Esophagus (tissue), 2 donors: ENCODE measurements at regions not wholly inside any gene's neighbourhood (a gene's known extent, or its start where the extent isn't known, plus 50 kb on each side); places are given as distances from the start of the nearest gene placed in this dataset.
"Not testable (repeated sequence)": the region's sequence is repeated elsewhere in the genome, so short reads cannot be mapped to it uniquely, and the experiment has no call there.

Source experiments
- H3K27ac ChIP-seq, 2 donors: one replicate each; pipeline ENCODE4 v1.5.1; 2013; ENCODE audit warnings: low read depth in 2 of 2, mild to moderate bottlenecking in 2 of 2, inconsistent platforms in 1 of 2, low read length in 1 of 2, moderate library complexity in 1 of 2
- H3K27me3 ChIP-seq, 2 donors: one replicate each; pipeline ENCODE4 v1.6.1; 2013; ENCODE audit warnings: low read length in 2 of 2, control low read depth in 1 of 2, mild to moderate bottlenecking in 1 of 2; ENCODE audit not compliant: insufficient read depth in 2 of 2, control insufficient read depth in 1 of 2
- H3K36me3 ChIP-seq, 2 donors: one replicate each; pipeline ENCODE4 v1.6.1; 2013; ENCODE audit warnings: low read length in 1 of 2; ENCODE audit not compliant: control insufficient read depth in 2 of 2, insufficient read depth in 2 of 2
- H3K4me1 ChIP-seq, 2 donors: one replicate each; pipeline ENCODE4 v1.6.1; 2013; ENCODE audit warnings: low read length in 1 of 2; ENCODE audit not compliant: control insufficient read depth in 2 of 2, insufficient read depth in 2 of 2
- H3K4me3 ChIP-seq, 2 donors: one replicate each; pipeline ENCODE4 v1.5.1; 2013; ENCODE audit warnings: low read length in 2 of 2, mild to moderate bottlenecking in 2 of 2, low read depth in 1 of 2, moderate library complexity in 1 of 2
- H3K9me3 ChIP-seq, 2 donors: one replicate each; pipeline ENCODE4 v1.6.1; 2013; ENCODE audit warnings: mild to moderate bottlenecking in 2 of 2, low read depth in 1 of 2, low read length in 1 of 2, moderate library complexity in 1 of 2; ENCODE audit not compliant: control insufficient read depth in 2 of 2, insufficient read depth in 1 of 2
- WGBS, 2 donors: extraction: QIAGEN DNeasy Blood & Tissue Kit; methylation state at CpG; one replicate each; pipeline ENCODE4 v1.1.7; 2013; 5-methylcytosine and 5-hydroxymethylcytosine counted together
- donor health status: healthy with polysubstance abuse.
- donor health status: Bipolar disorder and iron deficiency.

GRCh38 chr13:83440465-83440864 lies 441.8 kb downstream of the SLITRK1 start:
- 65 to 90% methylated on average over 1 of the region's 1 CpG for WGBS, 2 donors
- H3K36me3 ChIP-seq = no peaks in the 10 kb centered on the region
- no peak overlapping the region for H3K27ac ChIP-seq
- H3K9me3 ChIP-seq = no peaks in the 10 kb centered on the region
- no peaks in the 10 kb centered on the region for H3K4me1 ChIP-seq
- no peak overlapping the region for H3K4me3 ChIP-seq
- no peaks in the 10 kb centered on the region for H3K27me3 ChIP-seq

GRCh38 chr13:83439464-83439863 lies 442.8 kb downstream of the SLITRK1 start:
- H3K27me3 ChIP-seq, H3K4me1 ChIP-seq, H3K4me3 ChIP-seq, H3K27ac ChIP-seq, H3K9me3 ChIP-seq, H3K36me3 ChIP-seq: not testable (repeated sequence)
- WGBS, 2 donors = 92% methylated on average over 12 of the region's 12 CpGs

GRCh38 chr13:83423861-83424260 lies 458.4 kb downstream of the SLITRK1 start:
- 66 to 74% methylated on average over 3 of the region's 3 CpGs for WGBS, 2 donors
- H3K9me3 ChIP-seq = no peaks in the 10 kb centered on the region
- H3K4me3 ChIP-seq = no peak overlapping the region
- H3K4me1 ChIP-seq = no peaks in the 10 kb centered on the region
- H3K27me3 ChIP-seq = no peaks in the 10 kb centered on the region
- no peak overlapping the region for H3K27ac ChIP-seq
- no peaks in the 10 kb centered on the region for H3K36me3 ChIP-seq

- no peak overlapping the region for H3K27ac ChIP-seq
- no peaks in the 10 kb centered on the region for H3K9me3 ChIP-seq
- H3K36me3 ChIP-seq = no peaks in the 10 kb centered on the region
- no peaks in the 10 kb centered on the region for H3K27me3 ChIP-seq
- no peak overlapping the region for H3K4me3 ChIP-seq
- WGBS, 2 donors = 87 to 88% methylated on average over 2 of the region's 2 CpGs
- no peaks in the 10 kb centered on the region for H3K4me1 ChIP-seq
These were observed 458.9 kb downstream of the SLITRK1 start for GRCh38 chr13:83423381-83423780.

- no peaks in the 10 kb centered on the region for H3K27me3 ChIP-seq
- no peaks in the 10 kb centered on the region for H3K9me3 ChIP-seq
- H3K36me3 ChIP-seq = no peaks in the 10 kb centered on the region
- no peaks in the 10 kb centered on the region for H3K4me1 ChIP-seq
- no peak overlapping the region for H3K27ac ChIP-seq
- 74 to 81% methylated on average over 4 of the region's 4 CpGs for WGBS, 2 donors
- H3K4me3 ChIP-seq = no peak overlapping the region
These were observed 467.9 kb downstream of the SLITRK1 start for GRCh38 chr13:83414393-83414792.

GRCh38 chr13:83386609-83387008 lies 495.7 kb downstream of the SLITRK1 start:
- WGBS, 2 donors = 74 to 77% methylated on average over 1 of the region's 1 CpG
- Histone ChIP-seq H3K4me1 (no peaks in the 10 kb centered on the region), H3K27ac (no peak overlapping the region), H3K4me3 (no peak overlapping the region), H3K36me3 (no peaks in the 10 kb centered on the region), H3K27me3 (no peaks in the 10 kb centered on the region), H3K9me3 (no peaks in the 10 kb centered on the region)

- 52 to 56% methylated on average over 1 of the region's 1 CpG for WGBS, 2 donors
- Histone ChIP-seq H3K4me3 (no peak overlapping the region), H3K27ac (no peak overlapping the region), H3K27me3 (no peaks in the 10 kb centered on the region), H3K4me1 (no peaks in the 10 kb centered on the region), H3K9me3 (no peaks in the 10 kb centered on the region), H3K36me3 (no peaks in the 10 kb centered on the region)
These were observed 503.4 kb downstream of the SLITRK1 start for GRCh38 chr13:83378908-83379307.

GRCh38 chr13:83377491-83377890 lies 504.8 kb downstream of the SLITRK1 start:
- WGBS, 2 donors = 42 to 51% methylated on average over 1 of the region's 1 CpG
- no peak overlapping the region for H3K4me3 ChIP-seq
- no peaks in the 10 kb centered on the region for H3K27me3 ChIP-seq
- H3K27ac ChIP-seq = no peak overlapping the region
- no peaks in the 10 kb centered on the region for H3K36me3 ChIP-seq
- no peaks in the 10 kb centered on the region for H3K4me1 ChIP-seq
- no peaks in the 10 kb centered on the region for H3K9me3 ChIP-seq

- Histone ChIP-seq H3K27me3 (no peaks in the 10 kb centered on the region), H3K9me3 (no peaks in the 10 kb centered on the region), H3K4me3 (no peak overlapping the region), H3K4me1 (no peaks in the 10 kb centered on the region), H3K27ac (no peak overlapping the region), H3K36me3 (no peaks in the 10 kb centered on the region)
- WGBS, 2 donors = 43 to 58% methylated on average over 2 of the region's 2 CpGs
These were observed 509.5 kb downstream of the SLITRK1 start for GRCh38 chr13:83372786-83373185.

GRCh38 chr13:83365723-83366122 lies 516.6 kb downstream of the SLITRK1 start:
- H3K4me3 ChIP-seq = no peak overlapping the region
- no peaks in the 10 kb centered on the region for H3K4me1 ChIP-seq
- no peaks in the 10 kb centered on the region for H3K36me3 ChIP-seq
- H3K9me3 ChIP-seq = no peaks in the 10 kb centered on the region
- H3K27ac ChIP-seq = no peak overlapping the region
- no peaks in the 10 kb centered on the region for H3K27me3 ChIP-seq
